ACHN (cell line): ENCODE measurements at regions not wholly inside any gene's neighbourhood (a gene's known extent, or its start where the extent isn't known, plus 50 kb on each side); places are given as distances from the start of the nearest gene placed in this dataset.
"Not testable (repeated sequence)": the region's sequence is repeated elsewhere in the genome, so short reads cannot be mapped to it uniquely, and the experiment has no call there.

Experiments
- DNase-seq: peaks from one replicate; pipeline ENCODE4 v3.0.0-alpha.2; 2015
- in situ Hi-C: cut with HindIII; loops from 2 replicates; pipeline ENCODE4 v1.10.0; 2017; ENCODE audit warnings: low sequenced_read_pairs, low pct_ligation_motif_present, low pct_unique_long_range_greater_than_20kb

DNA sequence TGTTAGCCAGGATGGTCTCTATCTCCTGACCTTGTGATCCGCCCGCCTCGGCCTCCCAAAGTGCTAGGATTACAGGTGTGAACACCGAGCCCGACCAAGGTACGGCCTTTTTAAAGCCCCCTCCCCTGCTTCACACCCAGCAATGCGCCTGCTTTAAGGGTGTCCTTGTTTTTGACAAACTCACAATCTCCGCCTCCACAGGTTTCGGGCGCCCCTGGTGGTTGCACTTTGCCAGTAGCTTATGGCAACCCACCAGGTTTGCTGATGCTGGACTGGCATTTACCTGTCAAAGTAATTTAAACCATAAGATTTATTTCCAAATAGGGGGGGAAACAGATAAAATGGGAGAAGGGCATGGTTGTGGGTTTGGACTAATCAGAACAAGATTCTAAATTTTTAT, 129.0 kb upstream of the FAM240B start:
- in situ Hi-C loops, DNase-seq: not testable (repeated sequence)

DNA sequence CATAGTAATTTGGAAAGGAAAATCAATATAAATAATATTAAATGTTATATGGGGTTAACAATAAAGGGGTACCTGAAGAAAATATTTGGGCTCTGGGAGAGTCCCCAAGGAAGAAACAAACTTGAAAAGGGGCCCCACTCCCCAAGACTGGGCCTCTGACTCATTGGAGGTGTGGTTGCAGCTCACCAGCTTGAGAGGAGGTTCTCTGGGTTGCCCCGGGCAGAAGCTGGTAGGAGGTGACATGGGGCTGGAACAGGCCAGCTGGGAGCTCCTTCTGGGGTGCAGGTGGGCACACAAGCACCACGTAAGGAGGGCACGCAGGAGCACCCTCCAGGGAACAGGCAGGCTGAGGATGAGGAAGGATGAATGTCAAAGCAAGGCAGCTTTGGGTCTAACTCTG, 120.3 kb upstream of the FAM240B start:
- in situ Hi-C loops, DNase-seq: not testable (repeated sequence)

DNA sequence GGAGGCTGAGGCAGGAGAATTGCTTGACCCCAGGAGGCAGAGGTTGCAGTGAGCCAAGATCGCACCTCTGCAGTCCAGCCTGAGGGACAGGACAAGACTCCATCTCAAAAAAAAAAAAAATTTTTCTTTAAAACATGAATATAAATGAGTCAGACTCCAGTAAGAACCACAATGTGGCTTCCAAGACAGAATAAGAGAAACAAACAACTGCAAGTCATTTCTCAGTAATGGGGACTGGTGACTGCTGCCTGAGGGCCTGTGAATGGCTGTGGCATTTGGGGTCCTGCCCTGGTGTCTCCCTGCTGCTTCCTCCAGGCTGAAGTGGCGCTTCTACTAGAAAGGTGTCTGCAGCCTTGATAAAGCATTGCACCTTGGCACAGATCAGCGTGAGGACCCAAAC, 113.8 kb upstream of the FAM240B start:
- in situ Hi-C loops, DNase-seq: not testable (repeated sequence)

DNA sequence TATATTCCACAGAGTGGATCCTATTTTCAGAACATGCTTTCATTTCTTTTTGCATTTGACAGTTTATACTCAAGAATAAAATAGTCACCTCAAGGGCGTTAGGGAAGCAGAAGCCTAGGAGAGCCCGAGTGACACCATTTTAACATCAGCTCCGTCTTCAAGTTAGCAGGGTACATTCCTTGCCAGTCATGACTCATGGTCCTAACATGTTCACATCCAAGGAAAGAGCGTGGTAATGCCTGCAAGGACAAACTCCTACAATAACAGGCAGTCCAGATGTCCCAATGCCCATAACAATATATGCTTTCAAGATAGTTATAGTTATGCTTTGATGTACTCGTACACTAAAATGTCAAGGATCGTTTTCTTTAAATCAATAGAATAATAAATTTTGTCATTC, 93.9 kb upstream of the FAM240B start:
- in situ Hi-C loops, DNase-seq: not testable (repeated sequence)

DNA sequence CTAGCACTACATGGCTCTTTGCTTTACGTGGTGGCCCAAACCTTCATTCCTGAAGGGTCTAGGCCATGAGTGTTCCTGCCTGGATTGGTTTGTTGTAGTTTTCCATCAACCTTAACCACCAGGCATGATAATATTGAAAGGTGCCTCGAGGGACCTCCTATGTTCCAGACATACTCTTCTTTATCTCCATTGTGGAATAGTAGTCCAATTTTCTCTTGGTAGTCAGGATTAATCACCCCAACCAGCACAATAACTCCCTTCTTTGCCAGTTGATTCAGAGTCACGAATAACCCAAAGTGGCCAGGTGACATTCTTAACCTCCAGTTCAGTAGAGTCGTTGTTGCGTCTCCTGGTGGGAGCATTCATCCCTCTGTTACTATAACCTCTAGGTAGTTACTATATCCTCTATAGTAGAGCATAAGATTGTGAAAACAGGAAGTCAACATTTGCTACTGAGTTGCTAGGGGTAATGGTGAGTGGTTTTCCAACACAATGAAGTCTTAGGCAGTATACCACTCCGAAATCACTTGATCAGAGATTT, 88.1 kb upstream of the FAM240B start:
- DNase-seq, in situ Hi-C loops: not testable (repeated sequence)

DNA sequence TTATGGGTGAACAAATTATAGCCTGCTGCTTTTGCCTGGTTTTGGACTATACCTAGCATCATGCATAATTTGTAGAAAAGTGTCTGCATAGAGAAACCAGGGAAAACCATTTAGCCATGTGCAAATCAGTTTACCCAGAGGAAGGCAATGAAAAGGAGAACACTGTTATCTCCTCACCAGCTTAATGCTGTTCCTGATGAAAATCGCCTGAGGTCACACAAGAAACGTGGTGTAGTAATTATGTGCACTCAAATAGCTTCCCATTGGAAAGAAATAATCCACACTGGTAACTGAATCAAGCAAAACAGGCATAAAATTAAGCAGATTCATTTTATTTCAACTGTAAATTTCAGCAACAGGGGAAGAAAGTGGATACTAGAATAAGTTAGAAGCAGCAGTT, 51.7 kb upstream of the FAM240B start:
- in situ Hi-C loops = no loop called here
- no peak for DNase-seq
